Right lobe of liver (tissue), 6 donors: ENCODE measurements at regions not wholly inside any gene's neighbourhood (a gene's known extent, or its start where the extent isn't known, plus 50 kb on each side); places are given as distances from the start of the nearest gene placed in this dataset.

Source experiments
- ATAC-seq, 4 donors: fragments of 200-7000 bp; cut with Tn5 transposase; one replicate each; pipeline ENCODE4 v1.9.1; 2020; ENCODE audit warnings: mild to moderate bottlenecking in 4 of 4, moderate library complexity in 4 of 4
- DNase-seq, 3 donors: peaks; one replicate each; pipeline ENCODE4 v3.0.0-alpha.2; 2020
- H3K27ac ChIP-seq, 3 donors: fragments of 200-600 bp; one replicate each; pipeline ENCODE4 v1.8.0; 2022
- H3K27me3 ChIP-seq, 2 donors: fragments of 200-600 bp; one replicate each; pipeline ENCODE4 v1.8.0; 2022
- H3K36me3 ChIP-seq, 4 donors: fragments of 200-600 bp; sonication (generic) in 1 of 4; one replicate each; pipeline versions ENCODE4 v1.5.1 to v1.8.0; 2017 to 2022; ENCODE audit warnings: control low read depth in 1 of 4
- H3K4me1 ChIP-seq, 4 donors: fragments of 200-600 bp; sonication (generic) in 1 of 4; one replicate each; pipeline versions ENCODE4 v1.5.1 to v1.8.0; 2017 to 2022; ENCODE audit warnings: control low read depth in 1 of 4
- H3K4me3 ChIP-seq, 3 donors: fragments of 200-600 bp; one replicate each; pipeline ENCODE4 v1.8.0; 2022
- H3K9me3 ChIP-seq, 4 donors: fragments of 200-600 bp; sonication (generic) in 1 of 4; one replicate each; pipeline versions ENCODE4 v1.5.1 to v1.8.0; 2017 to 2022; ENCODE audit warnings: control low read depth in 1 of 4
- CTCF ChIP-seq, 4 donors: fragments of 200-600 bp in 3 of 4; fragments of 450-650 bp in 1 of 4; IDR thresholded peaks; one replicate each; pipeline versions ENCODE4 v1.5.1 to v1.8.0; 2016 to 2022; ENCODE audit warnings: antibody characterized with exemption in 4 of 4, mild to moderate bottlenecking in 2 of 4
- POLR2A ChIP-seq: fragments of 450-650 bp; IDR thresholded peaks from one replicate; pipeline ENCODE4 v1.6.1; 2017; ENCODE audit warnings: antibody characterized with exemption, mild to moderate bottlenecking
- WGBS: methylation state at CpG from one replicate; pipeline ENCODE4 v1.1.6; 2018; ENCODE audit warnings: low coverage, low lambda C conversion rate; ENCODE audit not compliant: insufficient coverage; ENCODE audit errors: missing lambda C conversion rate; 5-methylcytosine and 5-hydroxymethylcytosine counted together
- intact Hi-C, 2 donors: fragments of 100-400 bp; cut with DNase I; formaldehyde crosslinking; loops; one replicate each; pipeline versions ENCODE4 v1.11.2 to v1.14.1; 2022
- donor health status: DM: no; HTN: yes; CAD: no.
- donor health status: DM: no; HTN: no; CAD: no.
- donor health status: DM: no; HTN: no; CAD: no.
- donor health status: DM: no; HTN: yes; CAD: no.
- donor health status: DM: no; HTN: yes; CAD: no.

GRCh38 chr9:93820667-93821306 is 134.4 kb downstream of the BARX1 start:
- DNase-seq: no peak

GRCh38 chr9:93819905-93820304 is 135.2 kb downstream of the BARX1 start:
- intact Hi-C loops: loop anchor here in 1 of 2 donors (10.0 kb wide), 1 partner anchor 85 kb away; no protein-coding TSS in a partner anchor
- no peak for TF ChIP-seq CTCF (IDR thresholded peaks at IDR 0.05)
- TF ChIP-seq POLR2A: no peak
- Histone ChIP-seq H3K9me3 (no peaks in the 10 kb centered on the region), H3K27ac (no peak overlapping the region), H3K36me3 (no peaks in the 10 kb centered on the region), H3K27me3 (no peaks in the 10 kb centered on the region), H3K4me3 (no peak overlapping the region), H3K4me1 (no peaks in the 10 kb centered on the region)
- 73% methylated on average over 4 of the region's 5 CpGs for WGBS
- DNase-seq (no peak), ATAC-seq (no peak)

More at GRCh38 chr9:93820667-93821306, 134.4 kb downstream of the BARX1 start:
- TF ChIP-seq POLR2A (no peak), CTCF (IDR thresholded peaks at IDR 0.05) (no peak)
- Histone ChIP-seq H3K36me3 (no peaks in the 10 kb centered on the region), H3K27ac (no peak overlapping the region), H3K9me3 (no peaks in the 10 kb centered on the region), H3K27me3 (no peaks in the 10 kb centered on the region), H3K4me1 (no peaks in the 10 kb centered on the region), H3K4me3 (no peak overlapping the region)
- 42% methylated on average over 4 of the region's 6 CpGs for WGBS
- intact Hi-C loops: loop anchor here in 1 of 2 donors (10.0 kb wide), 1 partner anchor 84 kb away; no protein-coding TSS in a partner anchor
- ATAC-seq: no peak

- H3K9me3 ChIP-seq: no peaks in the 10 kb centered on the region
- intact Hi-C loops: no loop called here
- H3K27me3 ChIP-seq: no peaks in the 10 kb centered on the region
- no peak overlapping the region for H3K4me3 ChIP-seq
- ATAC-seq (no peak), DNase-seq (peak in 1 of 3 donors; percentile 29)
- no peaks in the 10 kb centered on the region for H3K36me3 ChIP-seq
- no peak overlapping the region for H3K27ac ChIP-seq
- no peak for TF ChIP-seq POLR2A
- no peak for TF ChIP-seq CTCF (IDR thresholded peaks at IDR 0.05)
- no peaks in the 10 kb centered on the region for H3K4me1 ChIP-seq
- 40% methylated on average over 1 of the region's 17 CpGs for WGBS
Observed at GRCh38 chr9:93818827-93819472, 136.2 kb downstream of the BARX1 start.

- Histone ChIP-seq H3K4me3 (no peak overlapping the region), H3K27me3 (no peaks in the 10 kb centered on the region), H3K9me3 (no peaks in the 10 kb centered on the region), H3K36me3 (no peaks in the 10 kb centered on the region), H3K27ac (no peak overlapping the region), H3K4me1 (no peaks in the 10 kb centered on the region)
- ATAC-seq (no peak), DNase-seq (no peak)
- intact Hi-C loops: no loop called here
- no peak for TF ChIP-seq CTCF (IDR thresholded peaks at IDR 0.05)
- TF ChIP-seq POLR2A: no peak
Observed at GRCh38 chr9:93818237-93818636, 136.9 kb downstream of the BARX1 start.
